VCaP (cell line): ENCODE measurements at regions not wholly inside any gene's neighbourhood (a gene's known extent, or its start where the extent isn't known, plus 50 kb on each side); places are given as distances from the start of the nearest gene placed in this dataset.
"Not testable (repeated sequence)": the region's sequence is repeated elsewhere in the genome, so short reads cannot be mapped to it uniquely, and the experiment has no call there.

Experiments
- H3K27ac ChIP-seq: fragments of 450-650 bp; 2 replicates; pipeline ENCODE4 v1.5.1; 2017
- TF ChIP-seq, protein P1 (sequence below): fragments of 450-650 bp; conservative IDR thresholded peaks from 2 replicates; pipeline ENCODE4 v1.5.1; 2017; ENCODE audit warnings: mild to moderate bottlenecking, moderate library complexity

DNA sequence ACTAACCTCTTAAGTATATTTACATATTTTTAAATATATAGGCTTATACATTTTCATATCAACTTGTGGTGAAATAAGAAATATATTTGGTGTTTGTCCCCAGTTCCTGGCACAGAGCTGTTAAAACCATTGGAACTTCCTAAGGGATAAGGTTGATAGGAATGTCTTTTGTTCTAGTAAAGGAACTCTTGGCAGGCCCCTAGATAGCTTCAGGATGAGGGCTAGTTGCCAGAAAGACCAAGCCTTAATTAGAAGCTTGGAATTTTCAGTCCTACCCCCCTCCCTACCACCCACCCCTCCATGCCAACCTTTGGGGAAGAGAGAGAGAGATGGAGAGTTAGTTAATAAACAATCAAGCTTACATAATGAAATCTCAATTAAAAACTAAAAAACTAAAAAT, 638.6 kb upstream of the ACO1 start:
- TF ChIP-seq, protein P1, sequence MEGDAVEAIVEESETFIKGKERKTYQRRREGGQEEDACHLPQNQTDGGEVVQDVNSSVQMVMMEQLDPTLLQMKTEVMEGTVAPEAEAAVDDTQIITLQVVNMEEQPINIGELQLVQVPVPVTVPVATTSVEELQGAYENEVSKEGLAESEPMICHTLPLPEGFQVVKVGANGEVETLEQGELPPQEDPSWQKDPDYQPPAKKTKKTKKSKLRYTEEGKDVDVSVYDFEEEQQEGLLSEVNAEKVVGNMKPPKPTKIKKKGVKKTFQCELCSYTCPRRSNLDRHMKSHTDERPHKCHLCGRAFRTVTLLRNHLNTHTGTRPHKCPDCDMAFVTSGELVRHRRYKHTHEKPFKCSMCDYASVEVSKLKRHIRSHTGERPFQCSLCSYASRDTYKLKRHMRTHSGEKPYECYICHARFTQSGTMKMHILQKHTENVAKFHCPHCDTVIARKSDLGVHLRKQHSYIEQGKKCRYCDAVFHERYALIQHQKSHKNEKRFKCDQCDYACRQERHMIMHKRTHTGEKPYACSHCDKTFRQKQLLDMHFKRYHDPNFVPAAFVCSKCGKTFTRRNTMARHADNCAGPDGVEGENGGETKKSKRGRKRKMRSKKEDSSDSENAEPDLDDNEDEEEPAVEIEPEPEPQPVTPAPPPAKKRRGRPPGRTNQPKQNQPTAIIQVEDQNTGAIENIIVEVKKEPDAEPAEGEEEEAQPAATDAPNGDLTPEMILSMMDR = no peak
- no peak overlapping the region for H3K27ac ChIP-seq

- H3K27ac ChIP-seq = no peak overlapping the region
- TF ChIP-seq, protein P1 = no peak
Measured at GRCh38 chr9:31753756-31754155, 630.7 kb upstream of the ACO1 start.

DNA sequence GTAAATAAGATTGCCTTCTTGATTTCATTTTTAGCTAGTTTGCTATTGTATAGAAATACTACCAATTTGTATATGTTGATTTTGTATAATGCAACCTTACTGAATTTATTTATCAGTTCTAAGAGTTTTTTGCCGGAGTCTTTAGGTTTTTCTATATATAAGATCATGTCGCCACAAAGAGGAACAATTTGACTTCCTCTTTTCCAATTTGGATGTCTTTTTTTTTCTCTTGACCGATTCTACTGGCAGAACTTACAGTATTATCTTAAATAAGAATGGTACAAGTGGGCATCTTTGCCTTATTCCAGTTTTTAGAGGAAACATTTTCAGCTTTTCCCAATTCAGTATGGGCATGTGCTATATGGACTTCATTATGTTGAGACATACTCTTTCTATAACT, 624.7 kb upstream of the ACO1 start:
- TF ChIP-seq, protein P1 = no peak
- no peak overlapping the region for H3K27ac ChIP-seq

GRCh38 chr9:31774021-31774420, 610.4 kb upstream of the ACO1 start:
- H3K27ac ChIP-seq = not testable (repeated sequence)

DNA sequence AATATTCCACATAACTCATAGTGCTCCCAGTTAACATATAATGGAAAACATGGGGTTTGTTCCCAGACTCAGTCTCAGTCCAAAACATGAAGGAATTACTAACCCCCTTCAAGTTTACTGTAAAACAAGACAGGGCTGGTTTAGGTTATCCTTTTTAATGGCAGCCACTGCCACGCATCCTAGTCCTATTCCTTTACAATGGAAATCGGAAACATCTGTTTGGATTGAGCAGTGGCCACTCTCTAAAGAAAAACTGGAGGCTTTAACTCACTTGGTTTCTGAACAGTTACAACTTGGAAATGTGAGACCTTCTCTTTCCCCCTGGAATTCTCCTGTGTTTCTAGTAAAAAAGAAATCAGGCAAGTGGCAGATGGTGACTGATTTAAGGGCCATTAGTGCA, 609.9 kb upstream of the ACO1 start:
- no peak overlapping the region for H3K27ac ChIP-seq
- TF ChIP-seq, protein P1 = no peak

DNA sequence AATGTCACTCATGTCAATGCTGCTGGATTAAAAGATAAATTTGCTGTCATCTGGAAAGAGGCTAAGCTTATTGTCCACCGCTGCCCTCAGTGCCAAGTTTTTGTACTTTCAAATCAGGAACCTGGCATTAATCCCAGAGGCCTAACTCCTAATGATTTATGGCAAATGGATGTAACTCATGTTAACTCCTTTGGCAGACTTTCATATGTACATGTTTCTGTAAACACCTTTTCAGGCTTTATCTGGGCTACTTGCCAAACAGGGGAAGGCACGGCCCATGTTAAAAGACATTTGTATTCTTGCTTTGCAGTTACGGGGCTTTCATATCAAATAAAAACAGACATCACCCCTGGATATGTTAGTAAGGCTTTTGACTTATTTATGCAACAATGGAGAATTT, 608.0 kb upstream of the ACO1 start:
- peak overlapping the region; percentile 51 for H3K27ac ChIP-seq
- TF ChIP-seq, protein P1 = no peak

DNA sequence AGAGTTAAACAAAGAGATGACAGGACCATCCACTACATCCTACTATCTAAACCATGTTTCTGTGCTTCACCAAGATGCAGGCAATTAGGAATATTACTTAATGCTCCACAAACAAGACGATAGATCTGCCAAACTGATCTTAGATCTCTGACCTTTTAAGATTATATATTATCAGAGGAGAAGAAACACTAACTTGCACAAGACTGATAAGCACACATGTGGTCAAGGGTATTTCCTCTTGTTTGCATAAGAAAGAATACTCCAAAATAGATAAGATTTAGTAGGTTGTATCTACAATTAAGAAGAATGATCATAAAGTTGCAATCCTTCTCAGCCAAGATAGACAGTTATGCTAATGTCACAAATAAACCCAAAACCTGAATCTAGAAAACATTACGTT, 601.0 kb upstream of the ACO1 start:
- TF ChIP-seq, protein P1 = no peak
- no peak overlapping the region for H3K27ac ChIP-seq

GRCh38 chr9:31790720-31791119, 593.7 kb upstream of the ACO1 start:
- H3K27ac ChIP-seq = no peak overlapping the region
- TF ChIP-seq, protein P1 = no peak
